Neural cell (in vitro differentiated cells): ENCODE measurements at regions not wholly inside any gene's neighbourhood (a gene's known extent, or its start where the extent isn't known, plus 50 kb on each side); places are given as distances from the start of the nearest gene placed in this dataset.
A peak's percentile ranks its signal among the peaks of the same experiment; 100 is the strongest.

Source experiments
- EP300 ChIP-seq: fragments of 450-650 bp; conservative IDR thresholded peaks from 2 replicates; pipeline ENCODE4 v1.6.1; 2014; ENCODE audit warnings: antibody characterized with exemption, mild to moderate bottlenecking, moderate library complexity; ENCODE audit not compliant: poor library complexity, severe bottlenecking
- EZH2 ChIP-seq: fragments of 200-600, 300-800 bp; shearing (Covaris generic), sonication (generic); IDR thresholded peaks from 2 replicates; pipeline ENCODE4 v1.6.1; 2014; ENCODE audit warnings: antibody characterized with exemption, low read length, borderline replicate concordance, mild to moderate bottlenecking; ENCODE audit not compliant: insufficient read depth, poor library complexity, severe bottlenecking
- MXI1 ChIP-seq: fragments of 450-650 bp; conservative IDR thresholded peaks from 2 replicates; pipeline ENCODE4 v1.6.1; 2014; ENCODE audit warnings: antibody characterized with exemption, mild to moderate bottlenecking; ENCODE audit not compliant: poor library complexity, severe bottlenecking
- POLR2AphosphoS5 ChIP-seq: IDR thresholded peaks from 2 replicates; pipeline ENCODE4 v1.6.1; 2012
- RAD21 ChIP-seq: fragments of 450-650 bp; conservative IDR thresholded peaks from 2 replicates; pipeline ENCODE4 v1.6.1; 2014; ENCODE audit warnings: antibody characterized with exemption, mild to moderate bottlenecking, moderate library complexity
- REST ChIP-seq: IDR thresholded peaks from 2 replicates; pipeline ENCODE4 v1.6.1; 2012; ENCODE audit warnings: borderline replicate concordance
- SMC3 ChIP-seq: fragments of 450-650 bp; conservative IDR thresholded peaks from 2 replicates; pipeline ENCODE4 v1.6.1; 2014; ENCODE audit warnings: antibody characterized with exemption, mild to moderate bottlenecking, moderate library complexity; ENCODE audit not compliant: poor library complexity
- TAF1 ChIP-seq: IDR thresholded peaks from 2 replicates; pipeline ENCODE4 v1.6.1; 2012; ENCODE audit warnings: low read depth
- TF ChIP-seq, protein P1 (sequence below): fragments of 450-650 bp; IDR thresholded peaks from 2 replicates; pipeline ENCODE4 v1.5.1; 2014; ENCODE audit warnings: antibody characterized with exemption, mild to moderate bottlenecking, moderate library complexity; ENCODE audit not compliant: poor library complexity, severe bottlenecking

DNA sequence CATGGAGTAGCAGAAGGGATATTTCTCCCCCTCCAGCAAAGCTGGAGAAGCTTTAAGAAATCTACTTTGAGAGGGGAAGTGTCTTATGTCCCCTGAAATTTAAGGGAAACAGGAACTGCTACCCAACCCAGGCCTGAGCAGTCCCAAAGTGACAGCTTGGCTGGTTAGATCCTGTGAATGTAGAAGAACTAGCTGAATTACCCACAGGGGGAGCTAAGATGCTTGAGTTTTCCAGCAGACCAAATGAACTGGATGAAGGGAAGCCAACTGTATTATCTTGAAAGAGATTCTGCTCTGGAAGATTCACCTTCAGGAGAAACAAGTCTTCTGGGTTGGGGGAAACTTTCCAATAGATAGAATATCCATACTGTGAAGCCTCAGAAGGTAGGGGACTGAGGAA lies 303.3 kb upstream of the MMS22L start:
- TF ChIP-seq TAF1 (no peak), REST (no peak), EZH2 (no peak), POLR2AphosphoS5 (no peak), RAD21 (peak; percentile 23), EP300 (no peak), SMC3 (no peak), MXI1 (no peak)
- TF ChIP-seq, protein P1, sequence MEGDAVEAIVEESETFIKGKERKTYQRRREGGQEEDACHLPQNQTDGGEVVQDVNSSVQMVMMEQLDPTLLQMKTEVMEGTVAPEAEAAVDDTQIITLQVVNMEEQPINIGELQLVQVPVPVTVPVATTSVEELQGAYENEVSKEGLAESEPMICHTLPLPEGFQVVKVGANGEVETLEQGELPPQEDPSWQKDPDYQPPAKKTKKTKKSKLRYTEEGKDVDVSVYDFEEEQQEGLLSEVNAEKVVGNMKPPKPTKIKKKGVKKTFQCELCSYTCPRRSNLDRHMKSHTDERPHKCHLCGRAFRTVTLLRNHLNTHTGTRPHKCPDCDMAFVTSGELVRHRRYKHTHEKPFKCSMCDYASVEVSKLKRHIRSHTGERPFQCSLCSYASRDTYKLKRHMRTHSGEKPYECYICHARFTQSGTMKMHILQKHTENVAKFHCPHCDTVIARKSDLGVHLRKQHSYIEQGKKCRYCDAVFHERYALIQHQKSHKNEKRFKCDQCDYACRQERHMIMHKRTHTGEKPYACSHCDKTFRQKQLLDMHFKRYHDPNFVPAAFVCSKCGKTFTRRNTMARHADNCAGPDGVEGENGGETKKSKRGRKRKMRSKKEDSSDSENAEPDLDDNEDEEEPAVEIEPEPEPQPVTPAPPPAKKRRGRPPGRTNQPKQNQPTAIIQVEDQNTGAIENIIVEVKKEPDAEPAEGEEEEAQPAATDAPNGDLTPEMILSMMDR = peak; percentile 20
